ENCODE measurements at regions not wholly inside any gene's neighbourhood (a gene's known extent, or its start where the extent isn't known, plus 50 kb on each side); places are given as distances from the start of the nearest gene placed in this dataset.
"Not testable (repeated sequence)": the region's sequence is repeated elsewhere in the genome, so short reads cannot be mapped to it uniquely, and the experiment has no call there.

DNA sequence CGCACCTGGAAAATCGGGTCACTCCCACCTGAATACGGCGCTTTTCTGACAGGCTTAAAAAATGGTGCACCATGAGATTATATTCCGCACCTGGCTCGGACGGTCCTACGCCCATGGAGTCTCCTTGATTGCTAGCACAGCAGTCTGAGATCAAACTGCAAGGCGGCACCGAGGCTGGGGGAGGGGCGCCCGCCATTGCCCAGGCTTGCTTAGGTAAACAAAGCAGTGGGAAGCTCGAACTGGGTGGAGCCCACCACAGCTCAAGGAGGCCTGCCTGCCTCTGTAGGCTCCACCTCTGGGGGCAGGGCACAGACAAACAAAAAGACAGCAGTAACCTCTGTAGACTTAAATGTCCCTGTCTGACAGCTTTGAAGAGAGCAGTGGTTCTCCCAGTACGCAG is 267.0 kb upstream of the KITLG start:
- TF ChIP-seq, protein P1, sequence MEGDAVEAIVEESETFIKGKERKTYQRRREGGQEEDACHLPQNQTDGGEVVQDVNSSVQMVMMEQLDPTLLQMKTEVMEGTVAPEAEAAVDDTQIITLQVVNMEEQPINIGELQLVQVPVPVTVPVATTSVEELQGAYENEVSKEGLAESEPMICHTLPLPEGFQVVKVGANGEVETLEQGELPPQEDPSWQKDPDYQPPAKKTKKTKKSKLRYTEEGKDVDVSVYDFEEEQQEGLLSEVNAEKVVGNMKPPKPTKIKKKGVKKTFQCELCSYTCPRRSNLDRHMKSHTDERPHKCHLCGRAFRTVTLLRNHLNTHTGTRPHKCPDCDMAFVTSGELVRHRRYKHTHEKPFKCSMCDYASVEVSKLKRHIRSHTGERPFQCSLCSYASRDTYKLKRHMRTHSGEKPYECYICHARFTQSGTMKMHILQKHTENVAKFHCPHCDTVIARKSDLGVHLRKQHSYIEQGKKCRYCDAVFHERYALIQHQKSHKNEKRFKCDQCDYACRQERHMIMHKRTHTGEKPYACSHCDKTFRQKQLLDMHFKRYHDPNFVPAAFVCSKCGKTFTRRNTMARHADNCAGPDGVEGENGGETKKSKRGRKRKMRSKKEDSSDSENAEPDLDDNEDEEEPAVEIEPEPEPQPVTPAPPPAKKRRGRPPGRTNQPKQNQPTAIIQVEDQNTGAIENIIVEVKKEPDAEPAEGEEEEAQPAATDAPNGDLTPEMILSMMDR (IDR thresholded peaks at IDR 0.05), result not testable (repeated sequence)
- not testable (repeated sequence) for TF ChIP-seq POLR2A (IDR thresholded peaks at IDR 0.05)

Measured in lower leg skin (tissue), 3 donors.